Omental fat pad (tissue), 3 donors: ENCODE measurements at regions not wholly inside any gene's neighbourhood (a gene's known extent, or its start where the extent isn't known, plus 50 kb on each side); places are given as distances from the start of the nearest gene placed in this dataset.

Experiments
- ATAC-seq: fragments of 150-250 bp; one replicate; pipeline ENCODE4 v1.9.1; 2016; ENCODE audit warnings: mild to moderate bottlenecking, moderate library complexity; ENCODE audit not compliant: low FRiP score
- DNase-seq: peaks from one replicate; pipeline ENCODE4 v3.0.0-alpha.2; 2019; ENCODE audit warnings: low spot score
- CTCF ChIP-seq, 3 donors: fragments of 450-650 bp; IDR thresholded peaks; one replicate each; pipeline ENCODE4 v1.5.1; 2016 to 2017; ENCODE audit warnings: antibody characterized with exemption in 3 of 3, mild to moderate bottlenecking in 3 of 3, moderate library complexity in 2 of 3

GRCh38 chr1:157274698-157275534 is 136.7 kb upstream of the ETV3 start:
- DNase-seq (no peak), ATAC-seq (peak; percentile 89)
- no peak for TF ChIP-seq CTCF (IDR thresholded peaks at IDR 0.05)

GRCh38 chr1:157272729-157273524 is 134.7 kb upstream of the ETV3 start:
- DNase-seq (no peak), ATAC-seq (no peak)
- no peak for TF ChIP-seq CTCF (IDR thresholded peaks at IDR 0.05)

- DNase-seq (no peak), ATAC-seq (no peak)
- no peak for TF ChIP-seq CTCF (IDR thresholded peaks at IDR 0.05)
Measured at GRCh38 chr1:157272264-157272663, 134.1 kb upstream of the ETV3 start.

- no peak for ATAC-seq
- no peak for TF ChIP-seq CTCF (IDR thresholded peaks at IDR 0.05)
- no peak for DNase-seq
Measured at GRCh38 chr1:157270705-157271274, 132.6 kb upstream of the ETV3 start.

- TF ChIP-seq CTCF (IDR thresholded peaks at IDR 0.05) = no peak
- DNase-seq = no peak
- ATAC-seq = no peak
Measured at GRCh38 chr1:157269656-157270375, 131.6 kb upstream of the ETV3 start.

- no peak for TF ChIP-seq CTCF (IDR thresholded peaks at IDR 0.05)
- ATAC-seq = no peak
- DNase-seq = no peak
Measured at GRCh38 chr1:157262891-157263290, 124.7 kb upstream of the ETV3 start.
